PC-9 (cell line): ENCODE measurements at regions not wholly inside any gene's neighbourhood (a gene's known extent, or its start where the extent isn't known, plus 50 kb on each side); places are given as distances from the start of the nearest gene placed in this dataset.

ENCODE experiments used
- CTCF ChIP-seq: fragments of 200-600 bp; sonication (generic); conservative IDR thresholded peaks from 2 replicates; pipeline ENCODE4 v1.6.1; 2017; ENCODE audit warnings: mixed run types, antibody characterized with exemption, mild to moderate bottlenecking, moderate library complexity
- EZH2 ChIP-seq: fragments of 200-600 bp; sonication (generic); IDR thresholded peaks from 2 replicates; pipeline ENCODE4 v1.8.0; 2017; ENCODE audit warnings: antibody characterized with exemption, low read depth

GRCh38 chr6:85864453-85865401 lies 222.0 kb upstream of the SYNCRIP start:
- TF ChIP-seq CTCF = no peak
- no peak for TF ChIP-seq EZH2
